T-helper 17 cell (primary cell): ENCODE measurements at regions not wholly inside any gene's neighbourhood (a gene's known extent, or its start where the extent isn't known, plus 50 kb on each side); places are given as distances from the start of the nearest gene placed in this dataset.
A peak's percentile ranks its signal among the peaks of the same experiment; 100 is the strongest.

Experiments used
- ATAC-seq: fragments of 150-1000 bp; cut with Tn5 transposase; 2 replicates; pipeline ENCODE4 v1.10.0; 2021; ENCODE audit warnings: mild to moderate bottlenecking, moderate library complexity
- DNase-seq, 3 donors: peaks; one replicate each; pipeline versions ENCODE4 v3.0.0 to v3.0.0-alpha.2; 2020 to 2021
- H3K9me3 ChIP-seq: one replicate; pipeline ENCODE4 v1.7.0; 2013; ENCODE audit warnings: low read length, mild to moderate bottlenecking; ENCODE audit not compliant: control insufficient read depth, poor library complexity, severe bottlenecking
- H3K27ac Mint-ChIP-seq: one replicate; pipeline ENCODE4 v1.8.0; 2022; ENCODE audit warnings: mild to moderate bottlenecking, moderate library complexity, mixed read lengths
- H3K27me3 Mint-ChIP-seq: one replicate; pipeline ENCODE4 v1.8.0; 2022; ENCODE audit warnings: mixed read lengths
- H3K36me3 Mint-ChIP-seq: one replicate; pipeline ENCODE4 v1.8.0; 2022; ENCODE audit warnings: low read depth, mixed read lengths
- H3K4me1 Mint-ChIP-seq: one replicate; pipeline ENCODE4 v1.8.0; 2022; ENCODE audit warnings: mild to moderate bottlenecking, mixed read lengths
- H3K4me3 Mint-ChIP-seq: one replicate; pipeline ENCODE4 v1.8.0; 2022; ENCODE audit warnings: mild to moderate bottlenecking, moderate library complexity, mixed read lengths

DNA sequence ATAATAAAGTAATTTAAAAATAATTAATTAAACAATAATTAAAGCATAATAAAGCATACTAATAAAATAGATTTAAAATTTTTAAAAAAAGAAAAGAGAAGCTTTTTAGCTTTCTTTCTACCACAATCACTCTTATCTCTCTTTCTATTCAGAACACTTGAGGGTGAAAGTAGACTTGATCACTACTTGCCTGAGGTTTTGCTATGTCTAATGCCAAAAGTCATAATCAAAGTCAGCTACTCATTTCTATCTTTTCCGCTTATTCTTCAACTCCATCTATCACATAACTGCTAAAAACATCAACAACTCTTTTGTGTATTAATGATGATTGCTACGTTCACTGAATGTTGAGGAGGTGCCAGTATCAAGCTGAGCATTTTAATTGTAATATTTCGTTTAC lies 202.0 kb upstream of the KRR1 start:
- ATAC-seq: no peak
- Mint-ChIP-seq H3K4me1 (peaks cover 6% of the 10 kb centered on the region), H3K4me3 (no peak overlapping the region), H3K27me3 (no peaks in the 10 kb centered on the region), H3K27ac (no peak overlapping the region), H3K36me3 (no peaks in the 10 kb centered on the region)
- DNase-seq: no peak
- H3K9me3 ChIP-seq: no peaks in the 10 kb centered on the region

DNA sequence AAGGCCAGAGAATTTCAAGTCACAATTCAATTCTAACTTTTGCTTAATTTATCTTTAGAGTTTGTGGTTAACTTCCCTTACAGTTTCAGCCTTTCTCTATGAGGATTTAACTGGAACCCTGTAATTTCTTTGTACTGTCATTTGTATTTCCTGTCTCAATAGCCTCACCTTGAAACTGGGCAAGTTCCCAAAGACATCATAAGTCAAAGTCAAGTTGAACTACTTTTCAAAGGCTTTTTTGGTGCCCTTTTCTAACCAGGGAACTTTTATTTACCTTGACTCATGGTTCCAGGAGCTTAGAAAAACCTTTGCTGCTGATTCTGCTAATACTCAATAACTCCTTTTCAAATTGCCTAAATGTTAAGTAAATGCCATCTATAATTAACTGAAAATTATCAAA lies 200.8 kb upstream of the KRR1 start:
- H3K27ac Mint-ChIP-seq: no peak overlapping the region
- H3K9me3 ChIP-seq: no peaks in the 10 kb centered on the region
- no peaks in the 10 kb centered on the region for H3K27me3 Mint-ChIP-seq
- no peak overlapping the region for H3K4me3 Mint-ChIP-seq
- DNase-seq (no peak), ATAC-seq (no peak)
- H3K4me1 Mint-ChIP-seq: peaks cover 9% of the 10 kb centered on the region
- H3K36me3 Mint-ChIP-seq: no peaks in the 10 kb centered on the region

DNA sequence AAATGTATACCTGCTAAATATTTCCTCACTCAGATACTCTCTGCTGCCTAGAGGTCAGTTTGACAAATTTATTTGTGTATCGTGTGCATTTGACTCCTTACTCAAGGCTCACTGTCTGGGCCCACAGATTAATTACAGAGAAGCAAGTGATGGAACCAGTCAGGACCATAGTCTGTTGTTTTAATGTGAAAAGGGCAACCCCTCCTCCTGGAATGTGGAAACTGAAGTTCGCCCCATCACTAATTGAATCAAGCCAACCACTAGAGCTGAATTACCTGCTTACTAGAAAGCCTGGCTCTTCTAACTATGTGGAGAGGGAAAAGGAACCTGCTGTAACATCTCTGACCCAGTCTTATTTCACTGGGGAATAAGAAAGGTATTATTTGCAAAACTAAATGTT lies 199.9 kb upstream of the KRR1 start:
- H3K9me3 ChIP-seq: no peaks in the 10 kb centered on the region
- no peak overlapping the region for H3K4me3 Mint-ChIP-seq
- H3K27me3 Mint-ChIP-seq: no peaks in the 10 kb centered on the region
- ATAC-seq (no peak), DNase-seq (no peak)
- peaks cover 9% of the 10 kb centered on the region for H3K4me1 Mint-ChIP-seq
- H3K27ac Mint-ChIP-seq: no peak overlapping the region
- H3K36me3 Mint-ChIP-seq: no peaks in the 10 kb centered on the region

DNA sequence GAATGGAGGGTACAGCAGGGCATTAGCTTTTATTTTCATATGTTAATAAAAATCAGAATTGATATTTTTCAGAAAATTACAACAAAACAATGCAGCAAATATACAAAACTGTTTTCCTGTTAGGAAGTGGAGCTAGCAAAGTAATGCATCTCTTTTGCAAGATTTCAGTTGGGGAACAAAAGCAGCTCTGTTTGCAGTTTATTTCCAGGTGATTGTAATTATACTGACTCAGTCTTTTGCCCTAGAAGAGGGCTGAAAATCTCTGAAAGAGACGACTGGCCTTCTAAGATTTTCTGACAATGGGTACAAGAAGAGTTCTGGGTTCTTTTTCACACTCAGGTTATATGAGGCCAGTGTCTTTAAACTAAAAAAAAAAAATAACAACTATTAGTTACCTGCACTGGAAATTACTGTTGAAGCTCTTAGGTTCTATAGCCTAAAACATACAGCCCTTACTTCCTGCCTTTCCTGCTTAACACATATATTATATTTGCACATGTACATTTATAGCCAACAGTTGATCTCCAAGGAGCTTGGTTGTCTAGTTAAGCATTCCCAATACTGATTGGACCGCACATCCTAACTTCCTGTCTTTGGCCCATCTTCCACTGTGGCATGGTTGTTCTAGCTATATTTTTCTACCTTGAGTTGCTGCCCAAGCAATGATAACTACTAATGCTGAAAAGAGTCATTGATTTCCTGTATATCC lies 199.1 kb upstream of the KRR1 start:
- Mint-ChIP-seq H3K27ac (no peak overlapping the region), H3K4me1 (peaks cover 9% of the 10 kb centered on the region), H3K36me3 (no peaks in the 10 kb centered on the region), H3K4me3 (no peak overlapping the region), H3K27me3 (no peaks in the 10 kb centered on the region)
- no peak for DNase-seq
- ATAC-seq: no peak
- no peaks in the 10 kb centered on the region for H3K9me3 ChIP-seq

DNA sequence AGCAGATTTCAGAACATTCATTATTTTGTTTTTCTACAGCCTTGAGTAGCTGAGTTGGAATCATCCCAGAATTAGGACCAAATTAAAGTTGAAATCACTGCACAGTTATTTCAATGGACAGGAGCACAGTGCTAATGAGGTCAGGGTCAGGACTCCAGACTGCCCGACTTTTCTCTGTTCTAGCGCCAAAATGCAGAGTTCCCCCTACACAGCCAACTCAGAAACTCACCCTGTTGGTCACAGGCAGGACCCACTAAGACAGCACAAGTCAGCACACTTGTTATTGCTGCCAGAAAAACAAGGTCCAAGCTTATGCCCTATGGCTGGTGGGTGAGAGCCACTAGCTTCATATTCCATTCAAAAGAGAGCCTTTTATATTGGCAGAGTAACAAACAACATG lies 198.1 kb upstream of the KRR1 start:
- no peaks in the 10 kb centered on the region for H3K27me3 Mint-ChIP-seq
- no peaks in the 10 kb centered on the region for H3K36me3 Mint-ChIP-seq
- no peak for DNase-seq
- no peak for ATAC-seq
- H3K4me3 Mint-ChIP-seq: no peak overlapping the region
- no peaks in the 10 kb centered on the region for H3K9me3 ChIP-seq
- H3K4me1 Mint-ChIP-seq: peaks cover 9% of the 10 kb centered on the region
- H3K27ac Mint-ChIP-seq: no peak overlapping the region

DNA sequence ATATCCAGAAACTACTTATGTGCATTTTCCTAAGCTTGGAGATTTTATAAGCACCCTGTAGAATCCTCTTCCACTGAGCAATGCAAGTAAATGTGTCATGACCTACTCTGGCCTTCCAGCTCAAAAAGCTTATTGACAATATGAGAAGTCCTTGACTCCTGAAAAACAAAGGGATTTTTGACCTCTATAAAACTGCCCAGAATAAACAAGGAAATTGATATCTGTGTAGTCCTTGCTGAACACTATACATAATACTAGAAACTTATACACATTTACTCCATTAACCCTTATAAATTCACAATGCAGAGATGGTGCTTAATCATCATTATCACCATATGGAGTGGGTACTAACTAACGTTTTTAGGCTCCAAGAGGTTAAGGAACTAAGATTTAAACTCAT lies 197.4 kb upstream of the KRR1 start:
- H3K4me1 Mint-ChIP-seq: peaks cover 9% of the 10 kb centered on the region
- H3K9me3 ChIP-seq: no peaks in the 10 kb centered on the region
- ATAC-seq: no peak
- no peak overlapping the region for H3K4me3 Mint-ChIP-seq
- H3K36me3 Mint-ChIP-seq: no peaks in the 10 kb centered on the region
- DNase-seq: no peak
- H3K27me3 Mint-ChIP-seq: no peaks in the 10 kb centered on the region
- no peak overlapping the region for H3K27ac Mint-ChIP-seq

DNA sequence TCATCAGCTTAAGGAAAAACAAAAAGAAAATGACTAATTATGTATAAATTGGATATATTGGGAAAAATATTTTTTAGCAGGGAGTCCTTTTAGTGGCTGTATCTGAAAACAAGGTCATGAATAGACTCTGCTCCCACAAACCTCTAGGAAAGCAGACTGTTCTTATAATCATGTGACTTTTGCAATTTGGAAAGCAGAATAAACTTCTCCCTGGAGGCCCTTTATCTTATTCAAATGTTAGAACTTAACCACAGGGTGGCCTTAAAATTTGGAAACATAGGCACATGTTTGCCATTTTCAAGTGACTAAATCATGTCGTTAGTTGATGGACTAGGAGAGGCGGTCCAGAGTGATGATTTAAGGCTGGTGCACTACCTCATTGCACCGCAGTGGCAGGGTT lies 196.6 kb upstream of the KRR1 start:
- Mint-ChIP-seq H3K27me3 (no peaks in the 10 kb centered on the region), H3K27ac (no peak overlapping the region), H3K4me3 (no peak overlapping the region), H3K4me1 (peaks cover 7% of the 10 kb centered on the region), H3K36me3 (no peaks in the 10 kb centered on the region)
- H3K9me3 ChIP-seq: no peaks in the 10 kb centered on the region
- ATAC-seq (no peak), DNase-seq (no peak)

DNA sequence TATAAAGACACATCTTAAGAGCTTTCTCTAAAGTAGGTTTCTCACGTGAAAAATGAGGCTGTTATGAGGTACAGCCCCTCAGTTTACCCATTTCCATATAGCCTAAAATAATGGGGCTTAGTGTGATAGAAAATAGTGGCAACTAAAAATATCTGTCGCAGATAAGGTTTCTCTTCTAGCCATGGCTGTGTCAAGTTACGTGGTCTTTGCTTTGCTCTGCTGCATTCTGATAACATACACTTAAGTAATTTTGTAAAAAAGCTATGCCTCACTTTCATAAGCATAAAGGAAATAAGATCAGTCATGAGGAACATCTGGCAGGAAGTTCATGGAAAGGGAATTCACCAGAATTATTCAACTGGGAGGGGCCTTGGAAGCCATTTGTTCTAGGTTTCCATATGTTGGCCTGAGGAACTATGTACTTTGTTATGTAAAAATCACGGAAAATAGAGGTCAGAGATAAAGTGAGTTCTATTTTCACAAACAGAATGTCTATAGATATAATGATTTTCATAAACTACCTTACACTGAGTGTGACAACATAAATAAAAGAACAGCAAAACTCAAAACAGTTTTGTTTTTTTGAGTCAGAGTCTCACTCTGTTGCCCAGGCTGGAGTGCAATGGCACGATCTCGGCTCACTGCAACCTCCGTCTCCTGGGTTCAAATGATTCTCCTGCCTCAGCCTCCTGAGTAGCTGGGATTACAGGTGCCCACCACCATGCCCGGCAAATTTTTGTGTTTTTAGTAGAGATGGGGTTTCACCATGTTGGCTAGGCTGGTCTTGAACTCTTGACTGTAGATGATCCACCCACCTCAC lies 195.6 kb upstream of the KRR1 start:
- no peak for DNase-seq
- H3K27me3 Mint-ChIP-seq: no peaks in the 10 kb centered on the region
- H3K4me1 Mint-ChIP-seq: peaks cover 15% of the 10 kb centered on the region
- H3K4me3 Mint-ChIP-seq: no peak overlapping the region
- H3K36me3 Mint-ChIP-seq: no peaks in the 10 kb centered on the region
- no peak for ATAC-seq
- H3K9me3 ChIP-seq: no peaks in the 10 kb centered on the region
- no peak overlapping the region for H3K27ac Mint-ChIP-seq

DNA sequence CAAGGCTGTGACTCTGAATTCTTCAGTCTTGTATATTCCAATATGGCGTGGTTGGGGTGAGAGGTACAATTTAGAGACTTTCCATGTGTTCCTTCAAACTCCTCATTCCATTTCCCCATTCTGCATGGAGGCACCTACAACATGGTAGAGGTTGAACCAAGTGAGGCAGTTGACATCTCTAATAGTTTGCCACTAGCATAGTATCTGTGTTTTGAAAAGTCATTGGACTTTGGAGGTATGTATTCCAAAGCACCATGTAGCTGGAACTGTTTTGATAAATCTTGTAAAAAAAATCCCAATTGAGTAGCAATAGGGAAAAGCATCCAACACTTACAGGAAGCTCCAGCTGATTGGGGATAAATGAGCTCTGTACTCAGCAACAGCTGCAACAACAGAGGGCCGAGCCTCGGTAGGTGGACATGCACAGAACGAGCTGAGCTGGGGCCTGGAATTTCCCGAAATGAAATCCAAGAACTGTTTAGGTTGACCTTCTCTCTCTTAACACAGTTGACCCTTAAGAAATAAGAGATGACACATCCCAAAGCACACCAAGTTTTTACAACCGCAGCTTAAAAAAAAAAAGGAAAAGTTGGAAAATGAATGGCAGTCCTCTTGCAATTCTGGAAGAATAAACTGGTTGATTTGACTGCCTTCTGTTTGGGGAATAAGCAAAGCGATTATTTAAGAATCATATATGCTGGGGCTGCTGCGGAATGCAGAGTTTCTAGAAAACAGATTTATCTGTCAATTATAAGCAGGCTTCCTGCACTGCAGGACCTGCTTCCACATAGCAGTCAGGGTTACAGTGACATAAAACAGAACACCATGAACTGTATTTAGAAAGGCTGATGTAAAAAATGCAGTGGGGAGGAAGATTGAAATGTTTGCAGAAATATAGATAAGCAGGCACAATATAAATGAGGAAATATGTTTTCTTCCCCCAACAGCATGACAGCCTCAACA lies 194.6 kb upstream of the KRR1 start:
- peaks cover 16% of the 10 kb centered on the region for H3K4me1 Mint-ChIP-seq
- no peak overlapping the region for H3K27ac Mint-ChIP-seq
- no peak for ATAC-seq

DNA sequence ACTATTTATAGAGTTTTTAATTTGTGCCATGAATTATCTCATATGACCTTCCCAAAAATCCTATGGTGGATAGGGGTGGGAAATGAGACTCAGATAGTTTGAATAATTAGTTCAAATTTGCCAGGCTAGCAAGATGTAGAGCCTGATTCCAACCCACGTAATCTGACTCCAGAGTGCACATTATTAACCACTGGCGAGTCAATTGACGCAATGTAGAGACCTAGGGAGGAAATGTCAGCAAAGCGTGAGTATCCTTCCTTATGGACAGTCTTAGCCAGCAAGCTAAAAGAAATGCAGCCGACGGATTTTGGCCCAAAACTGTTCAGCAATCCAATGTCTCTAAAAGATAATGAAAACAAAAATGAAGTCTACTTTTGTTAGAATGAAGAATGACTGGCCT lies 193.3 kb upstream of the KRR1 start:
- ATAC-seq (no peak), DNase-seq (no peak)
- no peaks in the 10 kb centered on the region for H3K36me3 Mint-ChIP-seq
- no peak overlapping the region for H3K4me3 Mint-ChIP-seq
- H3K4me1 Mint-ChIP-seq: peaks cover 16% of the 10 kb centered on the region
- H3K9me3 ChIP-seq: no peaks in the 10 kb centered on the region
- H3K27me3 Mint-ChIP-seq: no peaks in the 10 kb centered on the region
- no peak overlapping the region for H3K27ac Mint-ChIP-seq

More for the DNA sequence above, 194.6 kb upstream of the KRR1 start:
- Mint-ChIP-seq H3K27me3 (no peaks in the 10 kb centered on the region), H3K4me3 (no peak overlapping the region), H3K36me3 (no peaks in the 10 kb centered on the region)
- no peak for DNase-seq
- no peaks in the 10 kb centered on the region for H3K9me3 ChIP-seq

DNA sequence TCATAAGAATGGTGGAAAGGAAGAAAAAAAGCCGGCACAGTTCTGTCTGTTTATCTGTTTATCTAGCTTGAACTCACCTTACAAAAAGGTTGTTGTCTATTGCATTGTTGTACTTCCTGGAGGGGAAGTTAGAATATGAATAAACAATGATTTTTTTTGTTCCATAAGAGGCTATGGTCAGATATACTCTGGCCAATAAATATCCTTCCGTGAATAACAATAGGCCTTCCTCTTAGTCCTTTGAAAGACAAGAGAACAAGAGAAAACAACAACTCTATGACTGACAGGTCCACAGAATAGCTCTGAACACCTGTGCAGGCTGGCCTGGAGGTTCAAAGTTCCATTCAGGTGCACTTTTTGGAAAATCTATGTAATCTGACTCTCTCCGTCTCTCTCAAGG lies 192.8 kb upstream of the KRR1 start:
- H3K9me3 ChIP-seq: no peaks in the 10 kb centered on the region
- DNase-seq (no peak), ATAC-seq (no peak)
- Mint-ChIP-seq H3K4me3 (no peak overlapping the region), H3K27ac (no peak overlapping the region), H3K4me1 (peaks cover 16% of the 10 kb centered on the region), H3K36me3 (no peaks in the 10 kb centered on the region), H3K27me3 (no peaks in the 10 kb centered on the region)

DNA sequence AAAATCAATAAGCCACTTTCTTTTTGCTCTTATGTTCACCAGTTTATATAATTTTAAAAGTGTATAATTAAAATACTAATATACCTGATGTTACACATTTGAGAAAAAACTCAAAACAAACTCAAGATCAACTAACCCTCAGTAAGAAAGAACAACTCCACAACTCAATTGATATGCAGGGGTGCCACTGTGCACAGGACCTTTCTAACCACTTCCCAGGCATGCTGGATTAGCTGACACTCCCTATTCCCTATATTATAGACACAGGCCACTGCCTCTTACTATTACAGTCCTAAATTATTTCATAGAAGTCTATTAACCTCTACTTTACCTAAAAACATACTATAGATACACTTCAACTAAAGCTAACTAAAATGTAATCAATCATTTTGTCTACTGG lies 191.7 kb upstream of the KRR1 start:
- ATAC-seq: no peak

DNA sequence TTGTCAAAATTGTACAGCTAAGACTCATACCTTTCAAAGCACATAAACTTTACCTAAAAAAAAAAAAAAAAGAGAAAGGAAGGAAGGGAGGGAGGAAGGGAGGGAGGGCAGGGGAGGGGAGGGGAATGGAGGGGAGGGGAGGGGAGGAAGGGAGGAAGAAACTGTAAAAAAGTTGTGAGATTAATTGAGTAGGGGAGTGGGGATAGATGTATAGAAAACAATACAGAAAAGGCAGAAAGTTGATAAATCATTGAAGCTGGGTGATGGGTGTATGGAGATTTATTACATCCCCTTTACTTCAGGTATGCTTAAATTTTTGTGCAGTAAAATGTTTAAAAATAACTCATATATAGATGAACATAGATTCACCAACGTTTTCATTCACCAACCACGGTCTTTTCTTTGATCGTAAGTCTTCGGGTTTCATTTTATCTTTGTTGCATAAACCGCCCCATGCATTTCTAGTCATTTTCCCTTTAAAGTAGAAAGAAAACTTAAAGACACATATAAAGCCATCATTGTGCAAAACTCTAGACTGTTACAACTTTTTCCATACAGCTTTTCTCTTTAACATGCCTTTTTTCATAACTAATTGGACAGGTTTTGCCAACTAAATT lies 191.2 kb upstream of the KRR1 start:
- Mint-ChIP-seq H3K4me1 (peaks cover 13% of the 10 kb centered on the region), H3K27me3 (no peaks in the 10 kb centered on the region), H3K27ac (peak overlapping the region; percentile 65), H3K36me3 (no peaks in the 10 kb centered on the region), H3K4me3 (peak overlapping the region; percentile 62)
- no peaks in the 10 kb centered on the region for H3K9me3 ChIP-seq
- ATAC-seq (no peak), DNase-seq (no peak)

More for the DNA sequence above, 191.7 kb upstream of the KRR1 start:
- no peaks in the 10 kb centered on the region for H3K27me3 Mint-ChIP-seq
- no peaks in the 10 kb centered on the region for H3K9me3 ChIP-seq
- DNase-seq: no peak
- H3K36me3 Mint-ChIP-seq: no peaks in the 10 kb centered on the region
- H3K27ac Mint-ChIP-seq: peak overlapping the region; percentile 65
- peaks cover 16% of the 10 kb centered on the region for H3K4me1 Mint-ChIP-seq
- peak overlapping the region; percentile 45 for H3K4me3 Mint-ChIP-seq
